ENCODE measurements at regions not wholly inside any gene's neighbourhood (a gene's known extent, or its start where the extent isn't known, plus 50 kb on each side); places are given as distances from the start of the nearest gene placed in this dataset.

DNA sequence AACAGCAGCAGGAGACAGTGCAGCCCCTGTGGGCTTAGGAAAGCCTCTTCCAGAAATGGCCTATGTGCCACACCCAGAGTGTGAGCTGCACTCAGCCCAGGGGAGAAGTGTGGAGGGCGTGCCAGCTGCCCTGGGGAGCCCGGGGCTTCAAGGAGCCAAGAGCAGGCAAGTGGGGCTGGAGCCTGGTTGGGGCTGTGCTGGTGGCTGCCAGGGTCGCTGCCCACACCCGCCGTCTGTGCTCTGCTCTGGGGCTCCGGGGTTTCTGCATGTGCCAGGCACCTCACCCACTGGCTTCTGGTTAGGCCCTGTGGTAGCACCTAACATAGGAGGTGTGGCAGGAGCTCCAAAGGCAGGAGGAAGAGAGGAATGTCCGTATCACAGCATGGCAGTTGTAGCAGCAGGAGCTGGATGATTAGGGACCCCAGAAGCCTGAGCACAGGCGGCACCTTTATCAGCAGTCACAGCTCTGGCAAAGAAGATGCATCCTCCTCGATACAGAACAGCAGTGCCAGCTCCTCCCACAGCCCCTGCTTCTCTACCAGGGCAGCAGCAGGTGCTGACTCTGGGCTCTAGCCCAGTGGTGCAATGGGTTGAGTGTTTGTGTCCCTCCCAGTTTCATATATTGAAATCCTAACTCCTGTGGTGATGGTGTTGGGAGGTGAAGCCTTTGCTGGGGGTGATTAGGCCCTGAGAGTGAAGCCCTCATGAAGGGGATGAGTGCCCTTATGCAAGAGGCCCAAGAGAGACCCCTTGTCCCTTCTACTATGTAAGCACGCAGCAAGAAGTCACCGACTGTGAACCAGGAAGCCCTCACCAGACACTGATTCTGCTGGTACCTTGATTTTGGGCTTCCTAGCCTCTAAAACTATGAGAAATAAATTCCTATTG lies 70.0 kb upstream of the KLF13 start:
- Histone ChIP-seq H3K9me3 (ENCODE audit: insufficient read depth in 2 of 2, low read depth in 1 of 2, low read length in 1 of 2) (no peaks in the 10 kb centered on the region), H3K4me2 (ENCODE audit: insufficient read depth in 1 of 2, low read depth in 2 of 2, low read length in 2 of 2) (no peak overlapping the region), H4K8ac (ENCODE audit: extremely low read depth, insufficient read depth, low read length) (peak overlapping the region; percentile 45; the same call in 1 of the 2 replicates), H3K18ac (ENCODE audit: extremely low read depth, low read length) (no peak overlapping the region), H2BK20ac (ENCODE audit: low read length) (no peak overlapping the region), H2AFZ (ENCODE audit: low read length) (no peak overlapping the region; the same call in 1 of the 2 replicates), H4K91ac (replicated peaks; ENCODE audit: insufficient read length, low read length) (no peak overlapping the region), H3K23me2 (ENCODE audit: low read depth, low read length) (no peaks in the 10 kb centered on the region), H3K4ac (replicated peaks; ENCODE audit: insufficient read length, low read depth, low read length) (no peak overlapping the region), H3K27ac (ENCODE audit: low read depth, low read length) (no peak overlapping the region), H2AK5ac (ENCODE audit: low read depth, low read length) (no peak overlapping the region), H3K23ac (ENCODE audit: insufficient read length) (no peak overlapping the region), H3K4me3 (ENCODE audit: extremely low read depth in 1 of 4, insufficient read depth in 2 of 4, low read depth in 3 of 4, low read length in 4 of 4) (no peak overlapping the region), H2BK12ac (ENCODE audit: low read depth, low read length) (no peak overlapping the region), H2BK15ac (ENCODE audit: low read length) (no peak overlapping the region), H3K9ac (replicated peaks in 1 of 4; ENCODE audit: extremely low read depth in 1 of 4, low read depth in 3 of 4, low read length in 3 of 4) (no peak overlapping the region), H3K27me3 (replicated peaks in 1 of 4; ENCODE audit: control insufficient read depth in 3 of 4, extremely low read depth in 1 of 4, insufficient read depth in 3 of 4, low read length in 3 of 4) (no peaks in the 10 kb centered on the region; a peak in 1 of 7 replicates), H4K5ac (ENCODE audit: insufficient read length, low read depth, low read length) (no peak overlapping the region), H3K79me2 (ENCODE audit: control insufficient read depth in 1 of 2, insufficient read depth in 2 of 2, low read length in 2 of 2) (no peaks in the 10 kb centered on the region), H3K56ac (replicated peaks; ENCODE audit: insufficient read length, low read depth, low read length) (no peak overlapping the region), H2BK120ac (replicated peaks; ENCODE audit: low read depth, low read length) (no peak overlapping the region), H2BK5ac (ENCODE audit: low read depth, low read length) (no peak overlapping the region), H4K20me1 (replicated peaks in 1 of 2; ENCODE audit: control insufficient read depth in 1 of 2, insufficient read depth in 2 of 2, low read length in 2 of 2) (no peaks in the 10 kb centered on the region), H3K36me3 (ENCODE audit: control insufficient read depth in 2 of 4, insufficient read depth in 4 of 4, low read length in 3 of 4) (no peaks in the 10 kb centered on the region), H3K4me1 (replicated peaks in 1 of 4; ENCODE audit: control insufficient read depth in 3 of 4, insufficient read depth in 4 of 4, low read length in 3 of 4) (no peaks in the 10 kb centered on the region), H3K79me1 (ENCODE audit: low read depth, low read length) (no peaks in the 10 kb centered on the region), H3K14ac (ENCODE audit: insufficient read length) (no peak overlapping the region)
- TF ChIP-seq GABPA (IDR thresholded peaks at IDR 0.05; ENCODE audit: borderline replicate concordance, insufficient read depth, low read length), result no peak
- no peak for DNase-seq (ENCODE audit: low read depth in 1 of 2, low spot score in 2 of 2)
- CTCF ChIA-PET (ENCODE audit: partially characterized antibody), result interaction anchor here (0.8 to 1.5 kb wide), 3 partner anchors 7 to 106 kb away, joined by 3 read pairs; no protein-coding TSS in a partner anchor
- POLR2A ChIA-PET (ENCODE audit: partially characterized antibody), result no interaction called here
- FAIRE-seq, result no peak
- WGBS, 2 experiments (ENCODE audit: extremely low coverage in 1 of 2, insufficient coverage in 1 of 2, insufficient read length in 1 of 2, insufficient replicate concordance in 2 of 2, low coverage in 1 of 2, low lambda C conversion rate in 2 of 2, missing lambda C conversion rate in 1 of 2), result 82% methylated on average over 11 of the region's 11 CpGs; no CpG with 5 or more reads in 1 of the 2 experiments
